Neural progenitor cell (in vitro differentiated cells): ENCODE measurements at regions not wholly inside any gene's neighbourhood (a gene's known extent, or its start where the extent isn't known, plus 50 kb on each side); places are given as distances from the start of the nearest gene placed in this dataset.
"Not testable (repeated sequence)": the region's sequence is repeated elsewhere in the genome, so short reads cannot be mapped to it uniquely, and the experiment has no call there.

Experiments
- DNase-seq: peaks from one replicate; pipeline ENCODE4 v3.0.0-alpha.2; 2016; ENCODE audit warnings: low spot score
- H2AFZ ChIP-seq: fragments of 200-600 bp; sonication (generic); replicated peaks from 2 replicates; pipeline ENCODE4 v1.6.1; 2016; ENCODE audit warnings: antibody characterized with exemption
- H3F3A ChIP-seq: fragments of 200-600 bp; sonication (generic); 2 replicates; pipeline ENCODE4 v1.6.1; 2016; ENCODE audit warnings: antibody characterized with exemption, low read depth
- H3K27ac ChIP-seq: fragments of 200-600 bp; sonication (generic); 2 replicates; pipeline ENCODE4 v1.5.1; 2016; ENCODE audit warnings: mild to moderate bottlenecking
- H3K27me3 ChIP-seq: fragments of 200-600 bp; sonication (generic); 2 replicates; pipeline ENCODE4 v1.6.1; 2016; ENCODE audit warnings: mild to moderate bottlenecking, moderate library complexity
- H3K36me3 ChIP-seq: fragments of 200-600 bp; sonication (generic); 2 replicates; pipeline ENCODE4 v1.5.1; 2016
- H3K4me1 ChIP-seq: fragments of 200-600 bp; sonication (generic); 2 replicates; pipeline ENCODE4 v1.6.1; 2016; ENCODE audit warnings: mixed run types
- H3K4me2 ChIP-seq: fragments of 200-600 bp; sonication (generic); 2 replicates; pipeline ENCODE4 v1.6.1; 2016
- H3K4me3 ChIP-seq: fragments of 200-600 bp; sonication (generic); 2 replicates; pipeline ENCODE4 v1.5.1; 2016
- H3K79me2 ChIP-seq: fragments of 200-600 bp; sonication (generic); 2 replicates; pipeline ENCODE4 v1.6.1; 2016; ENCODE audit warnings: low read depth
- H3K9ac ChIP-seq: fragments of 200-600 bp; sonication (generic); 2 replicates; pipeline ENCODE4 v1.6.1; 2016
- H3K9me3 ChIP-seq: fragments of 200-600 bp; sonication (generic); 2 replicates; pipeline ENCODE4 v1.5.1; 2016; ENCODE audit warnings: low read depth
- H4K20me1 ChIP-seq: fragments of 200-600 bp; sonication (generic); 2 replicates; pipeline ENCODE4 v1.6.1; 2016; ENCODE audit warnings: low read depth
- H3K27ac Mint-ChIP-seq: 3 replicates; pipeline ENCODE4 v1.8.0; 2021; ENCODE audit warnings: mixed read lengths
- H3K27me3 Mint-ChIP-seq: 2 replicates; pipeline ENCODE4 v1.8.0; 2022; ENCODE audit warnings: low read depth, mild to moderate bottlenecking, inconsistent platforms, moderate library complexity, mixed read lengths; ENCODE audit not compliant: insufficient read depth
- H3K36me3 Mint-ChIP-seq: 3 replicates; pipeline ENCODE4 v1.8.0; 2021; ENCODE audit warnings: mixed read lengths
- H3K4me1 Mint-ChIP-seq: 3 replicates; pipeline ENCODE4 v1.8.0; 2021; ENCODE audit warnings: mixed read lengths
- H3K4me3 Mint-ChIP-seq: 3 replicates; pipeline ENCODE4 v1.8.0; 2021; ENCODE audit warnings: mild to moderate bottlenecking, moderate library complexity, mixed read lengths
- H3K9me3 Mint-ChIP-seq: 3 replicates; pipeline ENCODE4 v1.8.0; 2020; ENCODE audit warnings: mixed read lengths
- EZH2 ChIP-seq: fragments of 200-600 bp; sonication (generic); IDR thresholded peaks from 2 replicates; pipeline ENCODE4 v1.6.1; 2017; ENCODE audit warnings: antibody characterized with exemption, mild to moderate bottlenecking, moderate library complexity
- EZH2phosphoT487 ChIP-seq: fragments of 200-600 bp; sonication (generic); IDR thresholded peaks from 2 replicates; pipeline ENCODE4 v1.6.1; 2017; ENCODE audit warnings: antibody characterized with exemption
- TF ChIP-seq, protein P1 (sequence below): fragments of 200-600 bp; sonication (generic); IDR thresholded peaks from 2 replicates; pipeline ENCODE4 v1.5.1; 2017; ENCODE audit warnings: antibody characterized with exemption, mild to moderate bottlenecking

- no peak overlapping the region for H3K27ac Mint-ChIP-seq
- Histone ChIP-seq H3K27ac (no peak overlapping the region), H3K36me3 (no peaks in the 10 kb centered on the region), H3F3A (no peaks in the 10 kb centered on the region), H2AFZ (peak overlapping the region; percentile 59), H3K9me3 (no peaks in the 10 kb centered on the region), H3K4me1 (no peaks in the 10 kb centered on the region), H3K27me3 (no peaks in the 10 kb centered on the region), H3K4me3 (no peak overlapping the region), H3K4me2 (no peak overlapping the region), H4K20me1 (no peaks in the 10 kb centered on the region), H3K79me2 (no peaks in the 10 kb centered on the region), H3K9ac (no peak overlapping the region)
- TF ChIP-seq EZH2 = no peak
- no peak for TF ChIP-seq EZH2phosphoT487
- TF ChIP-seq, protein P1, sequence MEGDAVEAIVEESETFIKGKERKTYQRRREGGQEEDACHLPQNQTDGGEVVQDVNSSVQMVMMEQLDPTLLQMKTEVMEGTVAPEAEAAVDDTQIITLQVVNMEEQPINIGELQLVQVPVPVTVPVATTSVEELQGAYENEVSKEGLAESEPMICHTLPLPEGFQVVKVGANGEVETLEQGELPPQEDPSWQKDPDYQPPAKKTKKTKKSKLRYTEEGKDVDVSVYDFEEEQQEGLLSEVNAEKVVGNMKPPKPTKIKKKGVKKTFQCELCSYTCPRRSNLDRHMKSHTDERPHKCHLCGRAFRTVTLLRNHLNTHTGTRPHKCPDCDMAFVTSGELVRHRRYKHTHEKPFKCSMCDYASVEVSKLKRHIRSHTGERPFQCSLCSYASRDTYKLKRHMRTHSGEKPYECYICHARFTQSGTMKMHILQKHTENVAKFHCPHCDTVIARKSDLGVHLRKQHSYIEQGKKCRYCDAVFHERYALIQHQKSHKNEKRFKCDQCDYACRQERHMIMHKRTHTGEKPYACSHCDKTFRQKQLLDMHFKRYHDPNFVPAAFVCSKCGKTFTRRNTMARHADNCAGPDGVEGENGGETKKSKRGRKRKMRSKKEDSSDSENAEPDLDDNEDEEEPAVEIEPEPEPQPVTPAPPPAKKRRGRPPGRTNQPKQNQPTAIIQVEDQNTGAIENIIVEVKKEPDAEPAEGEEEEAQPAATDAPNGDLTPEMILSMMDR = no peak
- H3K27me3 Mint-ChIP-seq = peaks cover 2% of the 10 kb centered on the region
- no peaks in the 10 kb centered on the region for H3K36me3 Mint-ChIP-seq
- no peaks in the 10 kb centered on the region for H3K4me1 Mint-ChIP-seq
- peaks cover 2% of the 10 kb centered on the region for H3K9me3 Mint-ChIP-seq
- no peak overlapping the region for H3K4me3 Mint-ChIP-seq
- no peak for DNase-seq
These were observed 190.5 kb upstream of the CLINT1 start for GRCh38 chr5:158049459-158049858.

GRCh38 chr5:158045696-158046095 lies 186.8 kb upstream of the CLINT1 start:
- Histone ChIP-seq H3K27me3 (no peaks in the 10 kb centered on the region), H3K9me3 (no peaks in the 10 kb centered on the region), H3K27ac (no peak overlapping the region), H3K79me2 (no peaks in the 10 kb centered on the region), H3K9ac (no peak overlapping the region), H3K36me3 (no peaks in the 10 kb centered on the region), H4K20me1 (no peaks in the 10 kb centered on the region), H3K4me3 (no peak overlapping the region), H2AFZ (no peak overlapping the region), H3K4me1 (no peaks in the 10 kb centered on the region), H3K4me2 (no peak overlapping the region), H3F3A (no peaks in the 10 kb centered on the region)
- no peaks in the 10 kb centered on the region for H3K36me3 Mint-ChIP-seq
- no peak overlapping the region for H3K4me3 Mint-ChIP-seq
- DNase-seq = no peak
- H3K9me3 Mint-ChIP-seq = peaks cover 2% of the 10 kb centered on the region
- H3K27ac Mint-ChIP-seq = no peak overlapping the region
- no peaks in the 10 kb centered on the region for H3K27me3 Mint-ChIP-seq
- no peak for TF ChIP-seq EZH2phosphoT487
- TF ChIP-seq EZH2 = no peak
- TF ChIP-seq, protein P1 = no peak
- no peaks in the 10 kb centered on the region for H3K4me1 Mint-ChIP-seq

DNA sequence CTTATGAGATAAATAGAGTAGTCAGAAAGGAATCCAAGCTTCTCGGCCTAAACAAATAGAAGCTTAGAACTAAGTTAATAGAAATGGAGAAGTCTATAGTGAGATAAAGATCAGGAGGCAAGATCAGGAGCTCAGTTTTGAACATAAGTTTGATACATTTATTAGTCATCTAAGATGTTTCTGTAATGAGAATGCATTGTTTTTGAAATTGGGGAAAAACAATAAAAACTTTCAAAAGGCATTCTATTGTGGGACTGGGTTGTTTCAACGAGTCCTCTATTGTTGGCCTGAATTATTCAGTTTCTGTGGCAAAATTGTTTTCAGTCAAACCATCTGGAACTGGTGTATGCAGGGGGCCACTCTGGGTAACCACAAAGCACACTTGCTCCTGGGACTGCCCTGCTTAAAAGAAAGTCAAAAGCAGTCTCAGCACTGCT lies 181.0 kb upstream of the CLINT1 start:
- H3K36me3 ChIP-seq = no peaks in the 10 kb centered on the region
- no peak for DNase-seq
- Mint-ChIP-seq H3K27ac (no peak overlapping the region), H3K27me3 (peaks cover 12% of the 10 kb centered on the region), H3K4me1 (no peaks in the 10 kb centered on the region), H3K36me3 (peaks cover 2% of the 10 kb centered on the region), H3K9me3 (peaks cover 26% of the 10 kb centered on the region), H3K4me3 (no peak overlapping the region)
- no peaks in the 10 kb centered on the region for H3K79me2 ChIP-seq
- H3K9ac ChIP-seq = no peak overlapping the region
- no peaks in the 10 kb centered on the region for H3K27me3 ChIP-seq
- TF ChIP-seq EZH2phosphoT487 = no peak
- TF ChIP-seq EZH2 = no peak
- TF ChIP-seq, protein P1 = no peak
- H3K4me3 ChIP-seq = no peak overlapping the region
- no peaks in the 10 kb centered on the region for H3F3A ChIP-seq
- H2AFZ ChIP-seq = no peak overlapping the region
- no peaks in the 10 kb centered on the region for H3K9me3 ChIP-seq
- H3K27ac ChIP-seq = no peak overlapping the region
- peaks cover 3% of the 10 kb centered on the region for H3K4me1 ChIP-seq
- no peak overlapping the region for H3K4me2 ChIP-seq
- no peaks in the 10 kb centered on the region for H4K20me1 ChIP-seq

DNA sequence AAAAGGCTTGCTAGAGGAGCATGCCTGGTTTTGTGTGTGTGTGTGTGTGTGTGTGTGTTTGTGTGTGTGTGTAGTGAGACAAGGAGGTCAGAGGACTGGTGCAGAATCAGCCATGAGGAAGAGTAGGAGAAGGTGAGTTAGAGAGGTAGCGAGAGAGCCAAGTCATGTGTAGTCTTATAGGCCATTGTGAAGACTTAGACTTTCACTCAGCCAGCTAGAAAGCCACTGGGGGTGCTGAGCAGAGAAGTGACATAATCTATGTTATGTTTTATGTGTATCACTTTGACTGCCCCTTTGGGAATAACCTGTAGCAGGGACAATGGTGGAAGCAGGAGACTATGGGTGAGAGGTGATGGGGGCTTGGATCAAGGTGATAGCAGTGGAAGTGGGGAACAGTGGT lies 180.5 kb upstream of the CLINT1 start:
- H3F3A ChIP-seq = no peaks in the 10 kb centered on the region
- H4K20me1 ChIP-seq = no peaks in the 10 kb centered on the region
- no peak overlapping the region for H3K4me2 ChIP-seq
- H3K9ac ChIP-seq = no peak overlapping the region
- H3K27ac ChIP-seq = no peak overlapping the region
- H3K4me3 ChIP-seq = no peak overlapping the region
- peaks cover 5% of the 10 kb centered on the region for H3K36me3 Mint-ChIP-seq
- TF ChIP-seq EZH2 (no peak), EZH2phosphoT487 (no peak)
- TF ChIP-seq, protein P1 = no peak
- no peaks in the 10 kb centered on the region for H3K79me2 ChIP-seq
- H3K27me3 Mint-ChIP-seq = peaks cover 12% of the 10 kb centered on the region
- no peak for DNase-seq
- no peak overlapping the region for H2AFZ ChIP-seq
- H3K36me3 ChIP-seq = no peaks in the 10 kb centered on the region
- H3K4me1 ChIP-seq = peaks cover 3% of the 10 kb centered on the region
- no peaks in the 10 kb centered on the region for H3K4me1 Mint-ChIP-seq
- no peaks in the 10 kb centered on the region for H3K9me3 ChIP-seq
- H3K27me3 ChIP-seq = no peaks in the 10 kb centered on the region
- no peak overlapping the region for H3K4me3 Mint-ChIP-seq
- no peak overlapping the region for H3K27ac Mint-ChIP-seq
- H3K9me3 Mint-ChIP-seq = peaks cover 30% of the 10 kb centered on the region

GRCh38 chr5:158036983-158037595 lies 178.1 kb upstream of the CLINT1 start:
- DNase-seq, H3K79me2 ChIP-seq, H4K20me1 ChIP-seq, H2AFZ ChIP-seq, H3K4me3 ChIP-seq, H3K4me1 ChIP-seq, H3K9ac ChIP-seq, H3K36me3 Mint-ChIP-seq, H3K4me2 ChIP-seq, H3K36me3 ChIP-seq, H3F3A ChIP-seq, H3K27me3 ChIP-seq, H3K27ac ChIP-seq, H3K4me1 Mint-ChIP-seq, H3K9me3 ChIP-seq, H3K27ac Mint-ChIP-seq, H3K4me3 Mint-ChIP-seq: not testable (repeated sequence)
- H3K9me3 Mint-ChIP-seq = peaks cover 40% of the 10 kb centered on the region
- peaks cover 14% of the 10 kb centered on the region for H3K27me3 Mint-ChIP-seq
